Transverse colon (tissue), 4 donors: ENCODE measurements at regions not wholly inside any gene's neighbourhood (a gene's known extent, or its start where the extent isn't known, plus 50 kb on each side); places are given as distances from the start of the nearest gene placed in this dataset.
A peak's percentile ranks its signal among the peaks of the same experiment; 100 is the strongest.

Experiments
- CTCF ChIP-seq, 5 experiments: fragments of 200-600 bp in 3 of 5; fragments of 450-650 bp in 2 of 5; sonication (generic) in 3 of 5; IDR thresholded peaks; 1 replicate in 2 of 5; 2 replicates in 3 of 5; pipeline ENCODE4 v1.5.1; 2016 to 2017; ENCODE audit warnings: antibody characterized with exemption in 5 of 5, inconsistent platforms in 3 of 5, mild to moderate bottlenecking in 2 of 5, moderate library complexity in 1 of 5
- EP300 ChIP-seq: sonication (generic); formaldehyde crosslinking; IDR thresholded peaks from one replicate; pipeline ENCODE4 v1.6.1; 2017; ENCODE audit warnings: antibody characterized with exemption, low read depth
- POLR2A ChIP-seq: fragments of 450-650 bp; IDR thresholded peaks from one replicate; pipeline ENCODE4 v1.6.1; 2016; ENCODE audit warnings: antibody characterized with exemption, mild to moderate bottlenecking, moderate library complexity
- POLR2AphosphoS5 ChIP-seq, 3 donors: sonication (generic); formaldehyde crosslinking; IDR thresholded peaks; one replicate each; pipeline ENCODE4 v1.6.1; 2016; ENCODE audit warnings: antibody characterized with exemption in 3 of 3

GRCh38 chr3:177523872-177524438 lies 326.7 kb upstream of the TBL1XR1 start:
- TF ChIP-seq EP300 (no peak), POLR2A (no peak), CTCF (IDR thresholded peaks at IDR 0.05) (no peak), POLR2AphosphoS5 (IDR thresholded peaks at IDR 0.05) (peak in 1 of 3 donors; percentile 21)
